ENCODE measurements at regions not wholly inside any gene's neighbourhood (a gene's known extent, or its start where the extent isn't known, plus 50 kb on each side); places are given as distances from the start of the nearest gene placed in this dataset.

GRCh38 chr18:28637897-28638296 is 461.0 kb upstream of the CDH2 start:
- TF ChIP-seq JUND (IDR thresholded peaks at IDR 0.05; ENCODE audit: low read depth): no peak
- in situ Hi-C loops (cut with HindIII; ENCODE audit: low pct_unique_long_range_greater_than_20kb, low sequenced_read_pairs): no loop called here
- no peak for DNase-seq (ENCODE audit: low read depth in 1 of 2, low spot score in 1 of 2)

GRCh38 chr18:28635530-28635929 is 458.6 kb upstream of the CDH2 start:
- in situ Hi-C loops (cut with HindIII; ENCODE audit: low pct_unique_long_range_greater_than_20kb, low sequenced_read_pairs): no loop called here
- TF ChIP-seq JUND (IDR thresholded peaks at IDR 0.05; ENCODE audit: low read depth): no peak
- DNase-seq (ENCODE audit: low read depth in 1 of 2, low spot score in 1 of 2): no peak

GRCh38 chr18:28626756-28627155 is 449.8 kb upstream of the CDH2 start:
- no peak for TF ChIP-seq JUND (IDR thresholded peaks at IDR 0.05; ENCODE audit: low read depth)
- in situ Hi-C loops (cut with HindIII; ENCODE audit: low pct_unique_long_range_greater_than_20kb, low sequenced_read_pairs): no loop called here
- DNase-seq (ENCODE audit: low read depth in 1 of 2, low spot score in 1 of 2): no peak

- no peak for DNase-seq (ENCODE audit: low read depth in 1 of 2, low spot score in 1 of 2)
- in situ Hi-C loops (cut with HindIII; ENCODE audit: low pct_unique_long_range_greater_than_20kb, low sequenced_read_pairs): no loop called here
- no peak for TF ChIP-seq JUND (IDR thresholded peaks at IDR 0.05; ENCODE audit: low read depth)
Measured at GRCh38 chr18:28607991-28608390, 431.1 kb upstream of the CDH2 start.

- no peak for TF ChIP-seq JUND (IDR thresholded peaks at IDR 0.05; ENCODE audit: low read depth)
- in situ Hi-C loops (cut with HindIII; ENCODE audit: low pct_unique_long_range_greater_than_20kb, low sequenced_read_pairs): no loop called here
- no peak for DNase-seq (ENCODE audit: low read depth in 1 of 2, low spot score in 1 of 2)
Measured at GRCh38 chr18:28606686-28607085, 429.8 kb upstream of the CDH2 start.

- no peak for TF ChIP-seq JUND (IDR thresholded peaks at IDR 0.05; ENCODE audit: low read depth)
- in situ Hi-C loops (cut with HindIII; ENCODE audit: low pct_unique_long_range_greater_than_20kb, low sequenced_read_pairs): no loop called here
Measured at GRCh38 chr18:28602391-28602790, 425.5 kb upstream of the CDH2 start.

GRCh38 chr18:28594034-28594433 is 417.1 kb upstream of the CDH2 start:
- DNase-seq (ENCODE audit: low read depth in 1 of 2, low spot score in 1 of 2): no peak
- in situ Hi-C loops (cut with HindIII; ENCODE audit: low pct_unique_long_range_greater_than_20kb, low sequenced_read_pairs): no loop called here
- TF ChIP-seq JUND (IDR thresholded peaks at IDR 0.05; ENCODE audit: low read depth): no peak

More at GRCh38 chr18:28602391-28602790, 425.5 kb upstream of the CDH2 start:
- no peak for DNase-seq (ENCODE audit: low read depth in 1 of 2, low spot score in 1 of 2)

GRCh38 chr18:28588884-28589549 is 412.1 kb upstream of the CDH2 start:
- no peak for DNase-seq (ENCODE audit: low read depth in 1 of 2, low spot score in 1 of 2)
- in situ Hi-C loops (cut with HindIII; ENCODE audit: low pct_unique_long_range_greater_than_20kb, low sequenced_read_pairs): no loop called here
- TF ChIP-seq JUND (IDR thresholded peaks at IDR 0.05; ENCODE audit: low read depth): no peak

GRCh38 chr18:28584731-28585130 is 407.8 kb upstream of the CDH2 start:
- peak in 1 of 2 experiments; percentile 56 for DNase-seq (ENCODE audit: low read depth in 1 of 2, low spot score in 1 of 2)
- in situ Hi-C loops (cut with HindIII; ENCODE audit: low pct_unique_long_range_greater_than_20kb, low sequenced_read_pairs): no loop called here
- no peak for TF ChIP-seq JUND (IDR thresholded peaks at IDR 0.05; ENCODE audit: low read depth)

- no peak for TF ChIP-seq JUND (IDR thresholded peaks at IDR 0.05; ENCODE audit: low read depth)
- DNase-seq (ENCODE audit: low read depth in 1 of 2, low spot score in 1 of 2): no peak
- in situ Hi-C loops (cut with HindIII; ENCODE audit: low pct_unique_long_range_greater_than_20kb, low sequenced_read_pairs): no loop called here
Measured at GRCh38 chr18:28582724-28583123, 405.8 kb upstream of the CDH2 start.

GRCh38 chr18:28581521-28582071 is 404.7 kb upstream of the CDH2 start:
- peak in 1 of 2 experiments; percentile 2 for DNase-seq (ENCODE audit: low read depth in 1 of 2, low spot score in 1 of 2)
- TF ChIP-seq JUND (IDR thresholded peaks at IDR 0.05; ENCODE audit: low read depth): no peak
- in situ Hi-C loops (cut with HindIII; ENCODE audit: low pct_unique_long_range_greater_than_20kb, low sequenced_read_pairs): no loop called here

GRCh38 chr18:28576941-28577340 is 400.0 kb upstream of the CDH2 start:
- no peak for TF ChIP-seq JUND (IDR thresholded peaks at IDR 0.05; ENCODE audit: low read depth)
- no peak for DNase-seq (ENCODE audit: low read depth in 1 of 2, low spot score in 1 of 2)
- in situ Hi-C loops (cut with HindIII; ENCODE audit: low pct_unique_long_range_greater_than_20kb, low sequenced_read_pairs): no loop called here

GRCh38 chr18:28575123-28575522 is 398.2 kb upstream of the CDH2 start:
- in situ Hi-C loops (cut with HindIII; ENCODE audit: low pct_unique_long_range_greater_than_20kb, low sequenced_read_pairs): no loop called here
- DNase-seq (ENCODE audit: low read depth in 1 of 2, low spot score in 1 of 2): no peak

GRCh38 chr18:28574175-28574574 is 397.2 kb upstream of the CDH2 start:
- in situ Hi-C loops (cut with HindIII; ENCODE audit: low pct_unique_long_range_greater_than_20kb, low sequenced_read_pairs): no loop called here
- no peak for DNase-seq (ENCODE audit: low read depth in 1 of 2, low spot score in 1 of 2)
- TF ChIP-seq JUND (IDR thresholded peaks at IDR 0.05; ENCODE audit: low read depth): no peak

More at GRCh38 chr18:28575123-28575522, 398.2 kb upstream of the CDH2 start:
- TF ChIP-seq JUND (IDR thresholded peaks at IDR 0.05; ENCODE audit: low read depth): no peak
